ENCODE measurements at regions not wholly inside any gene's neighbourhood (a gene's known extent, or its start where the extent isn't known, plus 50 kb on each side); places are given as distances from the start of the nearest gene placed in this dataset.

DNA sequence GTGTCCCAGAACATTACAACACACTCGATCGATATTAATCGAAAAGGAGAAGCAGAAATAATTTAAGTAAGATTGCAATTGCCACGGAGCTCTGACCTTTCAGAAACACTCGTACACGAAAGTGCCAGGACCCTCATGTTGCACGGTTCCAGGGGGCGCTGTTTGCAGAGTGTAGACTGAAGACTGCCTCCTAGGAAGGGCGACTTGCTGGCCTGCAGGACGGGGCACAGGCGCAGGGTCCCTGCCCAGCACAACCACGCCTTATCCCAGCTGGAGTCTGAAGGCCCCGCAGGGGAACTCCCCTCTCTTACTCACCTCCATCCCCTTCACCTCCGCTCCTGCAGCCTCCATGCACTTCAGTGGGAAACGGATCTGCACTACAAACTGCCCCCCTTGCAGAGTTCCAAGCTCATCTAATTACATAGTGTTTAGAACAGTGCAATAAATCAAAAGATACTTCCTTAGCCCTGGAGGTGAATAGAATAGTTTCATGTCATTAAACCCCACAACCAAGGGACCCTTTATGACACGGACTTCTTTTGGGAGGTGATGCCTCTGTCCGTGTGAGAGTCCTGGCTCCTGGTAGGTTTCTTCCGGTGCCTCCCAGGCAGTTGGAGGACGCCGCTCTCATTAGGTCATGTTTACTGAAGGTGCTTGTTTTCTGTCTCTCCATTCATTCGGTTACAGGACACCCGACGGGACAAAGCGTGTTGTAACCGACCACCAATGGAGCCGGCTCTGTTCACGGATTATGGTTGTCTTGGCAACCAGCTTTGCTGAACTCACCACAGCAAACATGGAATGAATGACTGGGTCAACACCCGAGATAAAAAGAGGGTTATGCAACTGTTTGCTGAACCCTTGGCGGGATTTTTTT, 262.2 kb downstream of the BAMBI start:
- TF ChIP-seq, protein P1, sequence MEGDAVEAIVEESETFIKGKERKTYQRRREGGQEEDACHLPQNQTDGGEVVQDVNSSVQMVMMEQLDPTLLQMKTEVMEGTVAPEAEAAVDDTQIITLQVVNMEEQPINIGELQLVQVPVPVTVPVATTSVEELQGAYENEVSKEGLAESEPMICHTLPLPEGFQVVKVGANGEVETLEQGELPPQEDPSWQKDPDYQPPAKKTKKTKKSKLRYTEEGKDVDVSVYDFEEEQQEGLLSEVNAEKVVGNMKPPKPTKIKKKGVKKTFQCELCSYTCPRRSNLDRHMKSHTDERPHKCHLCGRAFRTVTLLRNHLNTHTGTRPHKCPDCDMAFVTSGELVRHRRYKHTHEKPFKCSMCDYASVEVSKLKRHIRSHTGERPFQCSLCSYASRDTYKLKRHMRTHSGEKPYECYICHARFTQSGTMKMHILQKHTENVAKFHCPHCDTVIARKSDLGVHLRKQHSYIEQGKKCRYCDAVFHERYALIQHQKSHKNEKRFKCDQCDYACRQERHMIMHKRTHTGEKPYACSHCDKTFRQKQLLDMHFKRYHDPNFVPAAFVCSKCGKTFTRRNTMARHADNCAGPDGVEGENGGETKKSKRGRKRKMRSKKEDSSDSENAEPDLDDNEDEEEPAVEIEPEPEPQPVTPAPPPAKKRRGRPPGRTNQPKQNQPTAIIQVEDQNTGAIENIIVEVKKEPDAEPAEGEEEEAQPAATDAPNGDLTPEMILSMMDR (conservative IDR thresholded peaks at IDR 0.05; ENCODE audit: low read length), result peak; percentile 26; the same call in 1 of the 2 replicates
- TF ChIP-seq EZH2phosphoT487 (IDR thresholded peaks at IDR 0.05; ENCODE audit: borderline replicate concordance), result no peak

All from Loucy (cell line).